ENCODE measurements at regions not wholly inside any gene's neighbourhood (a gene's known extent, or its start where the extent isn't known, plus 50 kb on each side); places are given as distances from the start of the nearest gene placed in this dataset.
"Not testable (repeated sequence)": the region's sequence is repeated elsewhere in the genome, so short reads cannot be mapped to it uniquely, and the experiment has no call there.

DNA sequence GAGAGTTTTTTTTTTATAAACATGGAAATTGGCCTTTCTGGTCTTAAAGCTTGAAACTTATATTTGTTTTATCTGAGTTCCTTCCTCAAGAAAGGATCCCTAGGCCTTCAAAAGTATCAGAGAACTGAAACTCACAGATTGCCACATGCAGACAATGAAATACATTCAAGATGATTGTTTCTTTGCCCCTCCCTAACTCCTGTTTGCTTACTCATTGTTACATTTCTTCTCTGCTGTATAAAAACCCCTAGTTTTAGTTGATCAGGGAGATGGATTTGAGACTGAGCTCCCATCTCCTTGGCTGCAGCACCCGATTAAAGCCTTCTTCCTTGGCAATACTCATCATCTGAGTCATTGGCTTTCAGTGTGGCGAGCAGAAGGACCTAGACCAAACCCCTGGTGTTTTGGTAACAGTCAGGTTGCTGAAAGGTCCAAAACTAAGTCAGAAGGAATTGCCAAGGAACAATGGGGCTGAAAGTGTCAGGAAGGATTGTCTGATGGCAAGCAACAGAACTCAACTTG is 132.3 kb upstream of the SULF2 start:
- peaks cover 6% of the 10 kb centered on the region for H3K27me3 ChIP-seq (replicated peaks)
- in situ Hi-C loops (cut with HindIII; ENCODE audit: low pct_ligation_motif_present, low sequenced_read_pairs), result no loop called here

DNA sequence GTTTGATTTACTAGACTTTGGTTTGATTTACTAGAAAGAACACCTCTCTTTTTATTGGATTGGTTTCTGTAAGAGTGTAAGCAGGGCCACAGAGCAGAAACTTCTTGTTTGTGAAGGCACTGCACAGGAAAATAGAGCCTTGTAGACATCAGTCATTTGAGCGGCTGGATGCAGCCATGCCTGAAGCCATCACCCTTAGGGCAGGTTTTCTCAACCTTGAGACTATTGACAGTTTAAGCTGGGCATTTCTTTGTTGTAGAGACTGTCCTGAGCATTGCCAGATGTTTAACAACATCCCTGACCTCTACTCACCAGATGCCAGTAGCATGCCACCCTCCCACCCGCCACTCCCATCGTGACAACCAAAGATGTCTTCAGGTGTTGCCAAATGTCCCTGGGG is 130.2 kb upstream of the SULF2 start:
- H3K4me3 ChIP-seq (ENCODE audit: low read depth, low read length), result no peak overlapping the region

More for the DNA sequence above, 132.3 kb upstream of the SULF2 start:
- Histone ChIP-seq H3K36me3 (replicated peaks) (no peaks in the 10 kb centered on the region), H3K27ac (no peak overlapping the region), H3K4me3 (ENCODE audit: low read depth, low read length) (no peak overlapping the region)
- DNase-seq, result no peak
- TF ChIP-seq CTCF (IDR thresholded peaks at IDR 0.05; ENCODE audit: low read depth, low read length, missing control alignments), result no peak

GRCh38 chr20:47914792-47915191 is 129.5 kb upstream of the SULF2 start:
- Histone ChIP-seq H3K4me3 (ENCODE audit: low read depth, low read length) (no peak overlapping the region), H3K27ac (no peak overlapping the region), H3K27me3 (replicated peaks) (no peaks in the 10 kb centered on the region), H3K36me3 (replicated peaks) (no peaks in the 10 kb centered on the region)
- TF ChIP-seq CTCF (IDR thresholded peaks at IDR 0.05; ENCODE audit: low read depth, low read length, missing control alignments), result no peak
- in situ Hi-C loops (cut with HindIII; ENCODE audit: low pct_ligation_motif_present, low sequenced_read_pairs), result no loop called here
- no peak for DNase-seq

More for the DNA sequence above, 130.2 kb upstream of the SULF2 start:
- H3K27ac ChIP-seq, result no peak overlapping the region
- DNase-seq, result no peak
- no peak for TF ChIP-seq CTCF (IDR thresholded peaks at IDR 0.05; ENCODE audit: low read depth, low read length, missing control alignments)
- H3K27me3 ChIP-seq (replicated peaks), result no peaks in the 10 kb centered on the region
- in situ Hi-C loops (cut with HindIII; ENCODE audit: low pct_ligation_motif_present, low sequenced_read_pairs), result no loop called here
- H3K36me3 ChIP-seq (replicated peaks), result no peaks in the 10 kb centered on the region

GRCh38 chr20:47912786-47913501 is 127.7 kb upstream of the SULF2 start:
- H3K27me3 ChIP-seq (replicated peaks); in situ Hi-C loops (cut with HindIII; ENCODE audit: low pct_ligation_motif_present, low sequenced_read_pairs); H3K36me3 ChIP-seq (replicated peaks); H3K4me3 ChIP-seq (ENCODE audit: low read depth, low read length); H3K27ac ChIP-seq; DNase-seq: not testable (repeated sequence)

DNA sequence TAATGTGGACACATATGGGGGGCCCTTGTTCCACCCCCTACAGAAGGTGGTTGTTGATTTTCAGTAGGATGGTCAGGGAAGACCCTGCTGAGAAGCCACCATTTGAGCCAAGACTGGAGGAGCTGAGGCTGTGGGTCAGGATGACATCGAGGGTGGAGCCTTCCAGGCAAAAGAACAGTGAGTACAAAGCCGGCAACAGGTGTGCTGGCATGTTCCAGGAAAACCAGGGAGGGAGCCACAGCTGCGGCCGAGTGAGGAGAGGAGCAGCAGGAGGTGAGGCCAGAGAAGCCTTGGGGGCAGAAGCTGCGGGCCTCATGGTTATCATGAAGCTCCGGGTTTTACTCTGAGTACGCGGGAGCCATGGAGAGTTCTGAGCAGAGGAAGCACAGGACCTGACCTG is 126.9 kb upstream of the SULF2 start:
- H3K36me3 ChIP-seq (replicated peaks); H3K4me3 ChIP-seq (ENCODE audit: low read depth, low read length); DNase-seq; in situ Hi-C loops (cut with HindIII; ENCODE audit: low pct_ligation_motif_present, low sequenced_read_pairs); H3K27ac ChIP-seq; H3K27me3 ChIP-seq (replicated peaks): not testable (repeated sequence)

DNA sequence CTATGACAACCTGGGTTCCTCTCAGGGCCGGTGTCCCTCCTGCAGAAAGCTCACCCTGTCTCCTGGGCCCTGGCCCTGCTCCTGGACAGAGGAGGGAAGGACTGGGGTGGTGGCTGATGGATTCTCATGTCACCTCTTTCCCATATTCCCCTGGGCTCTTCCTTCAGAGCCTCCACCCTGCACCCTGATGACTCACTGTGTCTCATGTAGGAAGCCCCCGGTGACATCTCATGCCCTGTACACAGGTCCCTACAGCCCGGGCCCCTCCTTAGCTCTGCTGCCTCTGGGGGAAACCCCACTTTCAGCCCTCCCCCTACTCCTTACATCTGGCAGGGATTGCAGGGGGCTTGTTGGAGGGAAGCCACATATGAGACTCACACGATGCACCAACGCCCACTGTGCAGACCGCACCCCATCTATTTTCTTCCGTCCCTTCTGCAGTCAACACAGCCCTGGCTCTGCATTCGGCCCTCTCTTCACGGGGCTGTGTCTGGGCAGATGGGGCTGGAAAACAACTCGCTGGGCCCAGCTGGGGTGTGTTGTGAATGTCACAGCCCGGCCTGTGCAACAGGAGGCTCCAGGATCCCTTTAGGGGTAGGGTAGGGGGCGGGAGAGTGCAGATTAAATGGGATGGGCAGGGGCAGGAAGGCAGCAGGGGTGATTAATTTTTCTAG is 124.6 kb upstream of the SULF2 start:
- in situ Hi-C loops (cut with HindIII; ENCODE audit: low pct_ligation_motif_present, low sequenced_read_pairs), result not testable (repeated sequence)

GRCh38 chr20:47908361-47909035 is 123.2 kb upstream of the SULF2 start:
- H3K27me3 ChIP-seq (replicated peaks); H3K27ac ChIP-seq; in situ Hi-C loops (cut with HindIII; ENCODE audit: low pct_ligation_motif_present, low sequenced_read_pairs); H3K36me3 ChIP-seq (replicated peaks); DNase-seq; H3K4me3 ChIP-seq (ENCODE audit: low read depth, low read length): not testable (repeated sequence)

More for the DNA sequence above, 124.6 kb upstream of the SULF2 start:
- H3K27me3 ChIP-seq (replicated peaks); H3K27ac ChIP-seq; H3K36me3 ChIP-seq (replicated peaks); DNase-seq; H3K4me3 ChIP-seq (ENCODE audit: low read depth, low read length): not testable (repeated sequence)

- DNase-seq; in situ Hi-C loops (cut with HindIII; ENCODE audit: low pct_ligation_motif_present, low sequenced_read_pairs): not testable (repeated sequence)
These were observed 122.7 kb upstream of the SULF2 start for GRCh38 chr20:47907951-47908350.

More at GRCh38 chr20:47907951-47908350, 122.7 kb upstream of the SULF2 start:
- not testable (repeated sequence) for H3K27ac ChIP-seq; H3K4me3 ChIP-seq (ENCODE audit: low read depth, low read length); H3K27me3 ChIP-seq (replicated peaks); H3K36me3 ChIP-seq (replicated peaks)

All from brain microvascular endothelial cell (primary cell).